ENCODE measurements at regions not wholly inside any gene's neighbourhood (a gene's known extent, or its start where the extent isn't known, plus 50 kb on each side); places are given as distances from the start of the nearest gene placed in this dataset.

DNA sequence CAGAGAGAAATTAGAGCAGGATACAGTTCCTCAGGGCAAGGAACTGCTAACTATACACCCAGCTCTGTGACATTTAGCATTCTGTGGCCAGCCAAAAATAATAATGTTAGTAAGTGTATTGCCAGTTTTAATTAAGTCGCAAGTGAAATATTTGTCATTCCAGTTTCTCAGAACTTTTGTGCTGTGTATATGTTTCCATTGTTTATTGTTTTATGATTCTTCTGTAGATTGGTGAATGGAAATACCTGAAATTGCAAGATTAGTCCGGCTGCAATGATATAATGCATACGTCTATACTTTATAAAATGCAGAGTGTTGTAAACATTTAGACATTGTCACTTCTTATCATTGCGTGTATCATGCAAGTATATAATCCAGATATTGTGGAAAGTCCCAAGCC is 351.3 kb upstream of the GRM7 start:
- Histone ChIP-seq H4K20me1 (ENCODE audit: insufficient read depth, low read length) (no peaks in the 10 kb centered on the region), H3K4me3 (ENCODE audit: insufficient read depth, low read depth, low read length) (no peak overlapping the region), H3K9ac (ENCODE audit: low read length) (no peak overlapping the region), H3K4me2 (ENCODE audit: low read length) (no peak overlapping the region), H3K9me3 (ENCODE audit: insufficient read depth, low read depth, low read length) (peaks cover 2% of the 10 kb centered on the region), H3K4me1 (ENCODE audit: insufficient read depth, low read length) (no peaks in the 10 kb centered on the region), H3K36me3 (ENCODE audit: insufficient read depth, low read length) (no peaks in the 10 kb centered on the region), H3K27me3 (ENCODE audit: insufficient read depth, low read length) (no peaks in the 10 kb centered on the region), H3K79me2 (ENCODE audit: insufficient read depth, low read length) (no peaks in the 10 kb centered on the region), H3K27ac (ENCODE audit: low read depth, low read length) (no peak overlapping the region), H2AFZ (ENCODE audit: low read depth, low read length) (no peak overlapping the region)
- DNase-seq (ENCODE audit: low read depth), result no peak
- H3K4me1 Mint-ChIP-seq (ENCODE audit: low read depth, unreplicated experiment), result no peaks in the 10 kb centered on the region
- H3K27me3 Mint-ChIP-seq (ENCODE audit: low read depth, unreplicated experiment), result no peaks in the 10 kb centered on the region
- H3K27ac Mint-ChIP-seq (ENCODE audit: unreplicated experiment), result no peak overlapping the region
- H3K9me3 Mint-ChIP-seq (ENCODE audit: unreplicated experiment), result no peaks in the 10 kb centered on the region
- TF ChIP-seq CTCF (IDR thresholded peaks at IDR 0.05; ENCODE audit: insufficient read depth, low read depth, low read length) (no peak), EZH2 (IDR thresholded peaks at IDR 0.05; ENCODE audit: insufficient read depth, low read length) (no peak)
- no peak for FAIRE-seq
- H3K4me3 Mint-ChIP-seq (ENCODE audit: unreplicated experiment), result no peak overlapping the region
- no peaks in the 10 kb centered on the region for H3K36me3 Mint-ChIP-seq (ENCODE audit: low read depth, unreplicated experiment)

- no peak overlapping the region for H2AFZ ChIP-seq (ENCODE audit: low read depth, low read length)
- Mint-ChIP-seq H3K4me1 (ENCODE audit: low read depth, unreplicated experiment) (no peaks in the 10 kb centered on the region), H3K4me3 (ENCODE audit: unreplicated experiment) (no peak overlapping the region), H3K27ac (ENCODE audit: unreplicated experiment) (no peak overlapping the region), H3K9me3 (ENCODE audit: unreplicated experiment) (no peaks in the 10 kb centered on the region), H3K27me3 (ENCODE audit: low read depth, unreplicated experiment) (no peaks in the 10 kb centered on the region), H3K36me3 (ENCODE audit: low read depth, unreplicated experiment) (no peaks in the 10 kb centered on the region)
- no peaks in the 10 kb centered on the region for H4K20me1 ChIP-seq (ENCODE audit: insufficient read depth, low read length)
- no peaks in the 10 kb centered on the region for H3K9me3 ChIP-seq (ENCODE audit: insufficient read depth, low read depth, low read length)
- H3K79me2 ChIP-seq (ENCODE audit: insufficient read depth, low read length), result no peaks in the 10 kb centered on the region
- no peaks in the 10 kb centered on the region for H3K36me3 ChIP-seq (ENCODE audit: insufficient read depth, low read length)
- no peak for FAIRE-seq
- no peaks in the 10 kb centered on the region for H3K27me3 ChIP-seq (ENCODE audit: insufficient read depth, low read length)
- H3K9ac ChIP-seq (ENCODE audit: low read length), result no peak overlapping the region
- H3K4me1 ChIP-seq (ENCODE audit: insufficient read depth, low read length), result no peaks in the 10 kb centered on the region
- no peak overlapping the region for H3K4me3 ChIP-seq (ENCODE audit: insufficient read depth, low read depth, low read length)
- TF ChIP-seq CTCF (IDR thresholded peaks at IDR 0.05; ENCODE audit: insufficient read depth, low read depth, low read length) (no peak), EZH2 (IDR thresholded peaks at IDR 0.05; ENCODE audit: insufficient read depth, low read length) (no peak)
- no peak for DNase-seq (ENCODE audit: low read depth)
- H3K27ac ChIP-seq (ENCODE audit: low read depth, low read length), result no peak overlapping the region
- H3K4me2 ChIP-seq (ENCODE audit: low read length), result no peak overlapping the region
Measured at GRCh38 chr3:6510713-6511112, 350.2 kb upstream of the GRM7 start.

DNA sequence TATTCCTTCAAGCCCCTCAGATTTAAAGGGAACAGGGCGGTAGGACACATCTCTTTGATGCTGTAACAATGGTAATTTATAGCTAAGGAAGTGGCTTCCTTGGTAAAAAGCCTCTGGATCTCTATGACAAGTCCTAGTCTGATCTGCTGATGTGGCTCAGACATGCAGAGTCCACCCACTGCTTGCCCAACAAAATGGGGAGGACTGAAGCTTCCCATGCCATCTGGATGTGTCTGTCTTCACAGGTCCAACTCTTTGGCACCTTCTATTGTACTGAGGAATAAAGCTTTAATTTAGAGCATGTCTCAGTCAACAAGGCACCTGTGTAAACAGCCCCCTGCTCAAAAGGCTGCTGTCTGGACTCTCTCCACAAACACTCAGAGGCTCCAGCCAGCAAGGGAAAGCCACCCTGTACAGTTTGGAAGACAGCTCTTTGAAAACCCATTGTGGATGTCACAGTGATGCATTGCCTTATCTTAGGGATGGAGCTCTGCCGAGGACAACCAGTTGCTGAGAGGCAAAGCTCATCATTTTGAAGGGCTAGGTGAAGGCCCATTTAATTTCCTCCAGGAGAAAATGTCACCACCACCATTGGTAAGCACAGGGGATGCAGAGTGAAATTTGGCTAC is 348.6 kb upstream of the GRM7 start:
- Histone ChIP-seq H3K27ac (ENCODE audit: low read depth, low read length) (no peak overlapping the region), H3K4me3 (ENCODE audit: insufficient read depth, low read depth, low read length) (no peak overlapping the region), H3K4me1 (ENCODE audit: insufficient read depth, low read length) (no peaks in the 10 kb centered on the region), H3K79me2 (ENCODE audit: insufficient read depth, low read length) (no peaks in the 10 kb centered on the region), H3K4me2 (ENCODE audit: low read length) (no peak overlapping the region), H4K20me1 (ENCODE audit: insufficient read depth, low read length) (no peaks in the 10 kb centered on the region), H3K9ac (ENCODE audit: low read length) (no peak overlapping the region), H3K27me3 (ENCODE audit: insufficient read depth, low read length) (no peaks in the 10 kb centered on the region), H2AFZ (ENCODE audit: low read depth, low read length) (no peak overlapping the region), H3K9me3 (ENCODE audit: insufficient read depth, low read depth, low read length) (peaks cover 2% of the 10 kb centered on the region), H3K36me3 (ENCODE audit: insufficient read depth, low read length) (no peaks in the 10 kb centered on the region)
- no peak for FAIRE-seq
- H3K27ac Mint-ChIP-seq (ENCODE audit: unreplicated experiment), result no peak overlapping the region
- H3K4me1 Mint-ChIP-seq (ENCODE audit: low read depth, unreplicated experiment), result no peaks in the 10 kb centered on the region
- H3K27me3 Mint-ChIP-seq (ENCODE audit: low read depth, unreplicated experiment), result no peaks in the 10 kb centered on the region
- DNase-seq (ENCODE audit: low read depth), result no peak
- H3K9me3 Mint-ChIP-seq (ENCODE audit: unreplicated experiment), result no peaks in the 10 kb centered on the region
- TF ChIP-seq CTCF (IDR thresholded peaks at IDR 0.05; ENCODE audit: insufficient read depth, low read depth, low read length) (no peak), EZH2 (IDR thresholded peaks at IDR 0.05; ENCODE audit: insufficient read depth, low read length) (no peak)
- no peak overlapping the region for H3K4me3 Mint-ChIP-seq (ENCODE audit: unreplicated experiment)
- no peaks in the 10 kb centered on the region for H3K36me3 Mint-ChIP-seq (ENCODE audit: low read depth, unreplicated experiment)
